ENCODE measurements at regions not wholly inside any gene's neighbourhood (a gene's known extent, or its start where the extent isn't known, plus 50 kb on each side); places are given as distances from the start of the nearest gene placed in this dataset.
"Not testable (repeated sequence)": the region's sequence is repeated elsewhere in the genome, so short reads cannot be mapped to it uniquely, and the experiment has no call there.

DNA sequence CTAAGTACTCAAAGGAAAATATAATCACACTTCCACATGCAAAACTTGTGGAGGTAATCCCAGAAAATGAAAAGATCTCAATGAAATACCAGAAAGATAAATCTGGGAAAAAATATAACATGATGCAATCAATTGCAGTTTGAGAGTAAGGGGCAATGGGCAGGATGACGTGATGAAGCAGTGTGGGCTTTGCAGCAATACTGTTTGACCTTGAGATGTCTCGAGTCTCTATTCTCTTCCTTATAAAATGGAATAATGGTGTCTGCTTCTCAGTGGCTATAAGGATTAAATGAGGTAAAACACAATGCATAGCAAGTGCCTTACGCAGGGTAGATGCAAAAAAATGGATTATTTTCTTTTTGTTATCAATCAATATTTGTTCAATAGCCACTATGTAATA lies 447.5 kb downstream of the BUD13 start:
- DNase-seq (ENCODE audit: low spot score) (no peak), ATAC-seq (no peak)
- intact Hi-C loops (cut with DNase I), result no loop called here

DNA sequence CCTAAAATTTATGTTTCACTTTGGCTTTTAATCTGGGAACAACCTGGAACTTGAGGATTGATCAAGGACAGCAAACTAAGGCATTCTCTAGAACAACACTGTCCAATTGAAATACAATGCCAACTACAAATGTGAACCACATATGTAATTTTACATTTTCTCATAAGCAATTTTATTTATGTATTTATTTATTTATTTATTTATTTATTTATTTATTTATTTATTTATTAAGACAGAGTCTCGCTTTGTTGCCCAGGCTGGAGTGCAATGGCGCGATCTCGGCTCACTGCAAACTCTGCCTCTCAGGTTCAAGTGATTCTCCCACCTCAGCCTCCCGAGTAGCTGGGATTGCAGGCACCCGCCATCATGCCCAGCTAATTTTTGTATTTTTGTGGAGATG lies 448.7 kb downstream of the BUD13 start:
- intact Hi-C loops (cut with DNase I); DNase-seq (ENCODE audit: low spot score); ATAC-seq: not testable (repeated sequence)

DNA sequence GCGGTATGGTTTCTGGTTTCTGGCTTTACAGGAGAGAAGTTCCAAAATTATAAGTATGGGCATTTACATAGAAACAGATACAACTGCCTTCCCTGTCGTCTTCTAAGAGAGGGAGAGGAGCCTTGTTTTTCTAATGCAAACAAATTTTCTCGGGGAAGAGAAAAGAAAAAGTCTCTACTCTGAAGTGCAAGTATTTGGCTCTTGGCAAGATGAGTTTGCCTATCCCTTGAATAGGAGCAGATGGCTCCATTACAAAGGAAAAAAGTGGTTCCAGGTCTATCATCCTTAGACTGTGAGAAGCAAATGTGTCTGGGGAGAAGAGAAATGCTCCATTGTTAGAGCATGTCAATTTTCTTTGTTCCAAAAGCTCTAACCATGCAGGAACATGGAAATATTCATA lies 455.6 kb downstream of the BUD13 start:
- DNase-seq (ENCODE audit: low spot score) (no peak), ATAC-seq (no peak)
- intact Hi-C loops (cut with DNase I), result no loop called here

DNA sequence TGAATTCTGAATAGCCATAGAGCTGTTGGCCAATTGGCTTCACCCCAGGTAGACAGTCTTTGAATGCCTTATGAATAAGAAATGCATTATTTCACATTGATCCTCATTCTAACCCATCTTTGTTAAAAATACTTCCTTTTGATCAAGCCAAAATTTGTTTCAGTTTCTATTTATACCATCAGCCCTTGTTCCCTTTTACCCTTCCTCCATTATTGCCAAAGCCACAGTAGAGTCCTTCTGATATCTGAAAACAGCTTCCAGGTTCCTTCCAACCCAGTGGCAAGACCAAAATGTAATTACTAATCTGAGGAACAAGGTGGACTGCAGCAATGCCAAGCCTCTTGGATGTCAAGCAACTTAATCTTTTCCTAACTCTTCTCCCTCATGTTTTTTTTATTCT lies 458.8 kb downstream of the BUD13 start:
- intact Hi-C loops (cut with DNase I), result no loop called here
- DNase-seq (ENCODE audit: low spot score) (no peak), ATAC-seq (no peak)

DNA sequence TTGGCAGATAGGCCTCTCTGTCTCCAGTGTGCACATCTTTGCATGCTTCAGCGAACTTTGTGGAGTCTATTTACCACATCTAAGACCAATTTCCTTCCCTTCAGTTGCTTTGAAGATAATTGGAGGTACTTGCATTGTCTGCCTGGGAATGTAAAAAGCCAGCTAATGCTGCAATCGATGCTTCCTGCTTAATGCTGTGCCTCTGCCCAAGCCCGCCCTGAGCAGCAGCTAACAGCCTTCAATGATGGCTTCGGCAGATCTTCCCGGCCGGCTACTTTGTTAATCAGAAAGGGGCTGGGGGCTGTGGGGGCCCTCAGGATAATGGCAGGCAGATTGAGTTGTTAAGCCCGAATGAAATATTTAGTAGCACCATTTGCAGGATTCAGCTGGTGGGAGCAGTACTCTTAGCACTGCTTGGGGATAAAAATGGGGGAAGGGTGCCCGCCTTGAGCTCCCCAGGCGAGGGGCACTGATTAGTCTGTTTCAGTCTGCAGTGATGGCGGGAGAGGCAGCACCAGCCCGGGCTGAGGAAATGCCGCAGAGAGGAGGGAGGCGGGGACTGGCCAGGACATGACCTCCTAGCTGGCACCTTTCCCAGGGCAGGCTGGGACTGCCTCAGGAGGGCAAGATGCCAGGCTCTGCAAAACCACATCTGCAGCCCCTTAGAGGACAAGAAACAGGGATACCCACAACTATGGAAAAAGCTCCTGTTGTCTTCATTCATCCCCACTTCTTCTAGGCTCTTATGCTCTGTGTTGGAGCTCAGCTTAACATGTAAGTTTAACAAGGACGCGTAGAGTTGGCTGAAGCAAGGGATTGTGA lies 460.0 kb downstream of the BUD13 start:
- intact Hi-C loops (cut with DNase I), result no loop called here
- ATAC-seq, result peak; percentile 86

DNA sequence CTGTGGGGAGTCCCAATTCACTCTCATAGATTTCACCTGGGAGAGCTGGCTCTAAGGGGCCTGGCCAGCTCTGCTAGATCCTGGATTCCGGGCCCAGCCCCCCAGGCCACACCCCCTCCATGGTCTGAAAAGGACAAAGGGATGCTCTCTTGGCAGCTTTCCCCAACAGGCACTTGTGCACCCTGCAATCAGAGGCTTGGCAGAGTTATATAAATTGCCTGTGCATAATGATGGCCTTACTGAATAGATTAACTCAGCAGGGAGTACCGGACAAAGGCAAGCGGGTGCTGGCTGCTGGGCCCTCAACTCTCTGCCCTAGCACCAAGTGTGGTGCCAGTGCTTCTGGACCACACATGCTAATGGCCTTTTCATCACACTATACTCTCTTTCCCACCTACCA lies 461.6 kb downstream of the BUD13 start:
- ATAC-seq (no peak), DNase-seq (ENCODE audit: low spot score) (no peak)
- intact Hi-C loops (cut with DNase I), result no loop called here

More for the DNA sequence above, 460.0 kb downstream of the BUD13 start:
- peak; percentile 88 for DNase-seq (ENCODE audit: low spot score)

DNA sequence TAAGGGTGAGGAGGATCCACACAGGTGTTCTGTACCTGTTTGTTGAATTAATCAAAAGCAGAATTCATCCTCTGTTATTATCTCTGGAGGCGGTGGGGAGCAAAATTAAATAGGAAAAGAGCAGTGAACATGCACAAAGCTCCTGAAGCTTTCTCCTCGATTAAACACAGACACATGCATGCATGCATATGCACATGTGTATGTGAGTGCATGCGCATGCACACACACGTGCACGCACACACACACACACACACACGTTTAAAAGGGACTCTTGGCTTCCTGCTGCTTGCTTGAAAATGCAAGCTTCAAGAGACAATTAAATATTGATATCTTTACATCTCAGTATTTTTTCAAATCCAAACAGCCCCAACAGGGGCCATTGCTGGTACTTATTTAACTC lies 462.1 kb downstream of the BUD13 start:
- intact Hi-C loops (cut with DNase I), result no loop called here
- no peak for DNase-seq (ENCODE audit: low spot score)
- no peak for ATAC-seq

DNA sequence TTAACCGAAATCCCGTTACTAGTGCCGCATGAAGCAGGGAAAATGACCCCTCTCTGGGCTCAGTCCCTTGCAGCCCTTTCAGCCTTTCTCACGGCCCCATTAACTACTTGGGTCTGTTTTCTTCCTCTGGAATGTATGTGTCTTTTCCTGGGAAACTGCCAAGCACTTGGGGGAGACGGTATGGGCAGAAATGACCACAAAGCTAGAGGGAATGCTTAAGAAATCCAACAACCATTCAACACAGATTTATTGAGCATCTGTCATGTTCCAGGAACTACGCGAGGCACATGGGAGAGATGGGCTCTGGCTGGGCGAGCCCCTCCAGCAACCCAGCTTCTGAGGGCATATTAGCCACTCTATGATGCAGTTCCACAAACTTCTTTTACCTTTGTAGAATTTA lies 462.6 kb downstream of the BUD13 start:
- DNase-seq (ENCODE audit: low spot score) (no peak), ATAC-seq (no peak)
- intact Hi-C loops (cut with DNase I), result no loop called here

DNA sequence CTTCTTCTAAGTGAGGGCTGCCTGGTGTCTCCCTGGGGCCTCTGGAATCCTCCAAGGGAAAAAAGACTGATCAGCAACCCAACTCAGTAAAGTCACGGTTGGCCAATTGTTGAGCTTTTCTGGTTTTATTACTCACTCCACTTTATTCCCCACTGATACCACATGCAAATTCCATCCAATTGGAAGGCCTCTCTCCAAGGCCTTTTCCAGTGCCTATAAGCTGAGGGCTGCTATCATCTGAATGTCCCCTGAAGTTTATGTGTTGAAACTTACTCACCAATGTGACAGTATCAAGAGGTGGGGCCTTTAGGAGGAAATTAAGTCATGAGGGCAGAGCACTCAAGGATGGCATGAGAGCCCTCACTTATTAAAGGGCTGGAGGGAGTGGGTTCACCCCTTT lies 463.3 kb downstream of the BUD13 start:
- DNase-seq (ENCODE audit: low spot score), result no peak
- intact Hi-C loops (cut with DNase I), result no loop called here

DNA sequence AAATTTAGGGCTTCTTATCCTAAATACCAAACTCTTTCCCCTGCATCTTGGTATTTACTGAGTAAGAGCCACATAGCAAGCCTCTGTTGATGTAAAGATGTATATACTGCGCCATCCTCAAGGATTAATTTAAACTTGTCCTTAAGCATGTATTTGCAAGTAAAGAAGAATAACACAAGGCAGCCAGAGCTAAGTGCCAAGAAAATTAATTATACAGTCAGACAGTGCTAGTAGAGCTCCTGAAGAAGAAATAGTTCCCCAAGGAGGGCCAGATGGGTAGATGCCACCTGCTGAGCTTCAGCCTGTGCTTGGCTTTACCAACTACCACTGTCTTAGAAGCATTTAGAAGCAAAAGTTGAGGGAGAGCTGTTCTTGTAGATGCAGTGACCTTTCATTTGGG lies 470.0 kb downstream of the BUD13 start:
- ATAC-seq (no peak), DNase-seq (ENCODE audit: low spot score) (no peak)
- intact Hi-C loops (cut with DNase I), result no loop called here

More for the DNA sequence above, 463.3 kb downstream of the BUD13 start:
- no peak for ATAC-seq

DNA sequence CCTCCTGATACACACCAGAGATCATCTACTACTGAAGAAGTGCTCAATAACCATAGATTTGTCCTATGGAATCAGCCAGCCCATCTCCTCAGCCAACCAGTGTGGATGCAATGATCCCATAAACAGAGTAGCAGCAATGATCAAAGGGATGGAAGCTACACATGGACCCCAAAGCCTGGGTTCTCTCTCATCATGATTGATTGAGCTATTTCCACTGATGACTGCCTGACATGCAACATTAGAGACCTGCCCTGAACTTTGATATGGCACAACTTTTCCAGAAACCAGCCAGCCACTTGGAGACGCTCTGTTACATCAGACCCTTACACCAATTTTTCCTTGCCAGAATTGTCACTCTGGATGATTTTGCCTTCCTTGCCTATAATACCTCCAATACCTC lies 471.6 kb downstream of the BUD13 start:
- ATAC-seq, result no peak
- intact Hi-C loops (cut with DNase I), result no loop called here
- DNase-seq (ENCODE audit: low spot score), result no peak

DNA sequence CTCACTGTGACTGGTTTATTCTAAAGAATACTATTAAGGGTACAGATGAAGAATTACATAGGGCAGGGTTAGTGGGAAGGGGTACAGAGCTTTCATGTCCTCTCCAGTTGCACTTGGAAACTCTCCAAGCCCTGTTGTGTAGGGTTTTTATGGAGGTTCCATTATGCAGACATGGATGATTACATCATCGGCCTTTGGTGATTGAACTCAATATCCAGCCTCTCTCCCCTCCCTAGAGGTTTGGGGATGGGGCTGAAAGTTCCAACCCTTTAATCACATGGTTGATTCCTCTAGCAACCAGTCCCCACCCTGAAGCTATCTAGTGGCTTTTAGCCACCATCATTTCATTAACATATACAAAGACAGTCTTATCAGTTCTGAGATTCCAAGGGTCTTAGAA lies 472.6 kb downstream of the BUD13 start:
- intact Hi-C loops (cut with DNase I), result no loop called here
- ATAC-seq, result no peak
- no peak for DNase-seq (ENCODE audit: low spot score)

DNA sequence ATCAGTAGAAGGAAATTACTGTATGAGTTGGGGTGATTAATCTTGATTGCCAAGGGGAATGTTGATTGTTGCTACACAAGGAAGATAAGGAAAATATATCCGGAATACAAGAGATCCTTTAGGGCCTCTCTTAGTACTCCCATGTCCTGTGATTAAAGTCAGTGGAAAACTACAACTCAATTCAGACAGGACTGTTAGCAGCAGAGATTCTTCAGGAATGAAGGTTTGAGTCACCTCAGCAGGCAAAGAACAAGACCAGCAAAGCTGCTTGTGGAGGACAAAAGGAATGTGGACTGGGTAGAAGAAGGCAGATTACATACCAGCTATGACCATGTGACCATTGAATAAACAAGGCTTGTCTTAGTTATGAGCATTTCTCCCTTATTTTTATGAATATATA lies 478.2 kb downstream of the BUD13 start:
- ATAC-seq (no peak), DNase-seq (ENCODE audit: low spot score) (no peak)
- intact Hi-C loops (cut with DNase I), result no loop called here

DNA sequence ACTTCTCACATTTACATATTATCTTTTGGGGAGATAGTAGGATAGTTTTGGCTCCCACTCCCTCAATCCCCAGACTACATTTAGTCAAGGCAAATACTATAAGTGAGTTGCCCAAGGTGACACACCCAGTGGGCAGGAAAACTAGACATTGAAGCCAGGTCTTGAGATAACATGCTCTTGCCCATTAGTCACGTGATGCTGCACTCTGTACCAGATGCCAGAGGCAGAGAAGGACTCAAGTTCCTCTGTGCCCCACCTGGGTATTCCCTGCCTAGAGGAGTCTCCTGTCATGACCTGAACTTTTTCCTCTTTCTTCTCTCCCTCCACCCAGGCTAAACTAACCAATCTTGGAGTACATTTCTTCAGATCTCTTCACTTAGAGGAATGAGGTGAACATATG lies 484.9 kb downstream of the BUD13 start:
- intact Hi-C loops (cut with DNase I), result no loop called here
- DNase-seq (ENCODE audit: low spot score) (no peak), ATAC-seq (no peak)

DNA sequence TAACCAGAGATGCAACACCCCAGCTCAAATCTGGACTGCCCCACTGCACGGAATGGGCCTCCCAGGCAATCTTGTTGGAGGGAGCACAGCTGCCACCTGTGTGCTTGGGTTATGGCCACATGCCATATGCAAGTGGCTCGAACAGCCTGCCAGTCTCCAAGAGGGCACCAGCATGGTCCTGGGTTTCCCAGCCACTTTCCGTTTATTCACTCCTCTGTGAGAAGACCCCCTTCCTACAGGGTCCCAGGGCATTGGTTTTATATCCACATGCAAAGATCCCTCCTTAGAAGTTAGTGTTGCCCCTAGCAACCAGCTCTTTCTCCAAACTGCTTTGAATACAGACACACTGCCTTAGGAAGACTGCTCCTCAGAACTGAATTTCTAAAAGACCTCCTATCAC lies 487.8 kb downstream of the BUD13 start:
- no peak for DNase-seq (ENCODE audit: low spot score)
- ATAC-seq, result no peak
- intact Hi-C loops (cut with DNase I), result no loop called here

DNA sequence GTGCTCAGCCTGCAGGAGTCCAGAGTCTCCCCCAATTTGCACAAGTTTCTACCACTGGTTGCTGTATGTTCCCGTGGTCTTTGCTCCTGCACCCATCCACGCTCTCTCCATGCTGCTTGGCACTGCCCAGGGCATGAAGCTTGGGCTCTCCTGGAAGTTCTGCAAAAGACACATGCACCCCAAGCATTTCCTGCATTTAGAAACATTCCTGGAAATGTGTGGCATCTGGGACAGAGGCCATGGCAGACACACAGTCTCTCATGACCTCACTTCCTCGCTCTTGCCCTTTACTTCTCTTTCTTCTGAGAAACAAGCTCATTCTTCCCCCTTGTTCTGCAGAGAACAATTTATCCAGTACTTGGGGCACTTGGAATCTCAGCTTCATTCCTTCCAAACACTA lies 489.5 kb downstream of the BUD13 start:
- intact Hi-C loops (cut with DNase I), result no loop called here
- ATAC-seq (no peak), DNase-seq (ENCODE audit: low spot score) (no peak)

DNA sequence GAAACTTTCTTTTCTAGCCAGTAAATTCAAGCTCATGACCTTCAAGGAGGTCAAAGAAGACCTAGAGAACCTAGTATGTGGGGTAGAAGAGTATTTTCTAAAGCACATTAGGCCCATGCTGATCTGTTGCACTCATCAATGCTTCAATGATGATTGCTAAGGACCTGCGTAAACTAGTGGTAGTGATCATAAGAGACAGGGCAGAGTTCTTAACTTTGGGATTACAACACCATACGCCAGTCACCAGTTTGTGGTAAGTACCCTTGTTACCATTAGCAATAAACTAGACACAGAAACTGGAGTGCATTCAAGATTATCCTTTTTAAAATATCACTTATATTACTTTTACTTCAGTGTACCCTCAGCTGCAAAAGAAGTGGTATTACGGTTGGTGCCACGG lies 490.3 kb downstream of the BUD13 start:
- intact Hi-C loops (cut with DNase I), result no loop called here
- ATAC-seq (no peak), DNase-seq (ENCODE audit: low spot score) (no peak)

DNA sequence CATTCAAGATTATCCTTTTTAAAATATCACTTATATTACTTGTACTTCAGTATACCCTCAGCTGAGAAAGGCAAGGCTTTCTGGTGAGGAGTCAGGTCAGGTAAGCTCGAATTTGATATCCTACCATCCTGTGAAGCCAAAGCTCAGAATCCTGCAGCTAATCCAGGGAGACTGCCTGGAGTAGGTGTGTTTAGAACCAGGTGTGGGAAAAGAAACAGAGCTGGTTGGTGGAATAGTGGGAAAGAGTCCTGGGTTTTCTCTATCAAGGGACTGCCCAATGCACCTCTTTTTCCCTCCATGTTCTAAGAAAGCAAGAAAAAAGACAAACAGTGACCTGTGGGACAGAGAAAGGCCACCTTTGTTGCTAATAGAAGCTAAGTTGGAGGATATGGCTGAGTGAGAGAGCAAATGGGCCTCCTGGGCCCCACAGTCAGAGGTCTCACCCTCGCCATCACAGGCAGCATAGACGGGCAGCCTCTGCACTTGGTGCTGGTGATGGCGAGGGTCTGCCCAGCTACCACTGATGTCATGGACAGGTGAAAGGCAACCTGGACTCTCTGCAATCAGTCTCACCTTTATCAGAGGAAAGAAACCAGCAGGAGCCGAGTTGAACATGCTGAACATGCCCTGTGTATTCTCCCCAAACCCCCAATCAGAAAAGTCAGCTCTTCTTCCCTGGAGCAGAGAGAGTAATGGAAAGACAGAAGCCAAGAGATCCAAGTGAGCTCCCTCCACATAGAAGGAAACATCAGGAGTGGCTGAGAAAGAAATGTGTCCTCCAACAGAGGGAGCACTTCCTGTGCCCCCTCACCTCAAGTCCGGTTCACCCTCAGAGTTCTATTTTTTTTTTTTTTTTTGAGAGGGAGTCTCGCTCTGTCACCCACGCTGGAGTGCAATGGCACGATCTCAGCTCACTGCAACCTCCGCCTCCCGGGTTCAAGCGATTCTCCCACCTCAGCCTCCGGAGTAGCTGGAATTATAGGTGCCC lies 491.3 kb downstream of the BUD13 start:
- intact Hi-C loops (cut with DNase I), result no loop called here
- DNase-seq (ENCODE audit: low spot score), result no peak
- ATAC-seq, result no peak

DNA sequence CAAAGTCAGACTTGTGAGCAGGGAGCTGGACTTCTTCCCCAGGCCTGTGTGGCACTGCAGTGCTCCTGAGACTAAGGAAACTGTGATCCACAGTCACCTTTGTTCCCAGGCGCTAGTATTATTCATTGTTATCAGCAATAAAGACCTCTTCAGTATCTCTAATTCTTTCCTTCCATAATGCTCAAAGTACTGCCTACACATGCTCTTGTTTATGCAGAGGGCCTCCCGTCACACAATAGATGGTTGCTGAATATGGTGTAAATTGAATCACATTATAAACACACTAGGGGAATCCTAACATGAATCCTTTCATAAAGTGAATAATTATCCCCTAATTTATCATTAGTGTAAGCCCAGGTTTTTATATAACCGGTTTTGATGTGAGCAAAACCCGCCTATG lies 493.3 kb downstream of the BUD13 start:
- DNase-seq (ENCODE audit: low spot score) (no peak), ATAC-seq (no peak)
- intact Hi-C loops (cut with DNase I), result no loop called here

DNA sequence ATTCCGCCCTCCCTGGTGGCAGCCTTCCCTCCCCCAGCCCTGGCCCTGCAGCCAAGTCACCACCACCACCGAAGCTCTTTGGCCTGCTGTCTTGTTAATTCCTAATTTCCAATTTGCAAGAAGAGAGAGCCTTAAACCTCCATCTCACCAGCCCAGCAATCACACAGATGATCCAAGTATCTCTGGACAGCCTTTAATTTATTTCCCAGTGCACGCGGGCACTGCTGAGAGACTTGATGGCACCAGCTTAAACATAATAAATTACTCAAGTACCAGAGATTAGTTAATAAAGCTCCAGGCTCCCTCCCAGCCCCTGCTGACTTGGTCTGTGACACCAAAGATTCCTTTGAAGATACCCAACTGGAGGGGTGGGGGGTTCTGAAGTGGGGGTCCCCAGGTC lies 494.7 kb downstream of the BUD13 start:
- intact Hi-C loops (cut with DNase I), result no loop called here

More for the DNA sequence above, 494.7 kb downstream of the BUD13 start:
- ATAC-seq, result no peak
- no peak for DNase-seq (ENCODE audit: low spot score)

Data from sciatic nerve (tissue), 2 donors.